ENCODE measurements at regions not wholly inside any gene's neighbourhood (a gene's known extent, or its start where the extent isn't known, plus 50 kb on each side); places are given as distances from the start of the nearest gene placed in this dataset.

GRCh38 chr16:31697744-31698125 lies 170.0 kb downstream of the AHSP start:
- TF ChIP-seq CTCF (IDR thresholded peaks at IDR 0.05) (no peak), POLR2A (IDR thresholded peaks at IDR 0.05) (no peak)
